GM12891 (cell line): ENCODE measurements at regions not wholly inside any gene's neighbourhood (a gene's known extent, or its start where the extent isn't known, plus 50 kb on each side); places are given as distances from the start of the nearest gene placed in this dataset.

Experiments
- POLR2A ChIP-seq: IDR thresholded peaks from 2 replicates; pipeline ENCODE4 v1.6.1; 2011; ENCODE audit warnings: low read depth, low read length, control low read depth
- POLR2AphosphoS5 ChIP-seq: IDR thresholded peaks from 2 replicates; pipeline ENCODE4 v1.6.1; 2011; ENCODE audit warnings: low read depth, low read length, control low read depth
- POU2F2 ChIP-seq: IDR thresholded peaks from 2 replicates; pipeline ENCODE4 v1.6.1; 2011; ENCODE audit warnings: low read depth, mild to moderate bottlenecking, control low read depth, low read length, moderate library complexity
- SPI1 ChIP-seq: IDR thresholded peaks from 2 replicates; pipeline ENCODE4 v1.6.1; 2011; ENCODE audit warnings: low read depth, low read length, control low read depth
- TAF1 ChIP-seq: IDR thresholded peaks from 2 replicates; pipeline ENCODE4 v1.6.1; 2011; ENCODE audit warnings: low read depth, low read length, control low read depth

DNA sequence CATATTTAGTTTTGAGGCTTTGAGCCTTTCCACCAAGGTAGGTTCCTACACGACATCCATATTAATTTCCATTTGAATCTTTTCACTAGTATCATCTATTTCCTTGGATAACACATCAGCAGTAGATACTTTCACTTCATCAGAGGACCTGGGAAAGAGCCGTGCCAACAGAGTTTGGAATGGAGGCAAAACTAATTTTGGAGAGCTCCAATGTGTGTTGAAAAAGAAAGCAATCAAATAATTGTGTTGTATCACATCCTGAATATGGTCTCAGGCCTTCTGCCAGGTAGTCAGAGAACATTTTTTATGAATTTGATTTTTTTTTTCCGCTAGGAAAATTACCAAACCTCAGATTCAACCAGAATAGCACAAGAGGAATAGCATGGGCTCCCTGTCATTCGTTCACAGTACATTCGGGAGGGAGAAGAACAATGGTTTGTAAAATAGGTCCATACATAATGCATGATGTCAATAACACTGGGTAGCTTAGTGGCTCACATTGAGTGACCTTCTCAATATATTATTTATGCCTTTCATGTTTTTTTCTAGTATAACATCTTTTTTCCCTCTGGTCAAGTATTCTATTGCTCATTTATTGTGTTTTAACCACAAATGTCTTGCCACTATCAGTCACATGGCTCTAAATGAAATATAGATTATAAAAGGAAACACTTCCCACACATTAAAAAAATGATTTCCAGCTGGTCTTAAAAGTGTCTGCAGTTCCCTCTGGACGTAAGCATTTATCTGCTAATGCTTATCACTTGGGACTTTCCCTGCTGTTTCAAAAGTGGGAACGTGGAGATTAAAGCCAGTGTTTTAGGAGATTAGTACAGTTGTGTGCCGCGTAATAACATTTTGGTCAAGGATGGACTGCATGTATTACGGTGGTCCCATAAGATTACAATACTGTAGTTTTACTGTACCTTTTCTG, 68.6 kb upstream of the RAPH1 start:
- TF ChIP-seq POLR2A: no peak
- no peak for TF ChIP-seq TAF1
- no peak for TF ChIP-seq POU2F2
- TF ChIP-seq POLR2AphosphoS5: no peak
- TF ChIP-seq SPI1: no peak
